Keratinocyte (primary cell): ENCODE measurements at regions not wholly inside any gene's neighbourhood (a gene's known extent, or its start where the extent isn't known, plus 50 kb on each side); places are given as distances from the start of the nearest gene placed in this dataset.

Experiments
- EZH2 ChIP-seq: IDR thresholded peaks from one replicate; pipeline ENCODE4 v1.6.1; 2012; ENCODE audit warnings: inconsistent platforms, mild to moderate bottlenecking, low read length, moderate library complexity
- TF ChIP-seq, protein P1 (sequence below), 3 experiments: IDR thresholded peaks in 1 of 3; conservative IDR thresholded peaks in 1 of 3; optimal IDR thresholded peaks in 1 of 3; 2 replicates in 2 of 3; 3 replicates in 1 of 3; pipeline versions ENCODE3 to v1.5.1; 2011; ENCODE audit warnings: low read length in 3 of 3, mild to moderate bottlenecking in 3 of 3, moderate library complexity in 2 of 3, control low read depth in 1 of 3, inconsistent platforms in 1 of 3; ENCODE audit not compliant: insufficient read depth in 2 of 3; ENCODE audit errors: extremely low read depth in 1 of 3

DNA sequence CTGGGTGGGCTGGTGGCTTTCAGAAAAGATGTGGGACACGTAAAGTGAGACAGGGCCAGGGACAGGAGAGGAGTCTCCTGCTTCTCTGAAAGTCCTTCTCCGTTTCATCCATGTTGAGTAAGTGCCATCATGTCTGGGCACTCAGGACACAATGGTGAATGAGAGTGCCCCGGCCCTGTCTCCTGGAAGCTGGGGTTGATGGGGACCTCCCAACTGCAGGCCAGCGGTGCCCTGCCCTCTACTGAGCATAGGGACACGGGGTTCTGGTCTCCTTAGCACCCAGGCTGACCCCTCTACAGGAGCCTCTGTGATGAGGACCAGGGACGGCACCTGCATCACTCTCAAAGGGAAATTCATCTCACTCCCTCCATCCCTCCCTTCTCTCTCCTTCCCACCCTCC, 772.3 kb downstream of the BRD1 start:
- TF ChIP-seq EZH2 = no peak
- TF ChIP-seq, protein P1, sequence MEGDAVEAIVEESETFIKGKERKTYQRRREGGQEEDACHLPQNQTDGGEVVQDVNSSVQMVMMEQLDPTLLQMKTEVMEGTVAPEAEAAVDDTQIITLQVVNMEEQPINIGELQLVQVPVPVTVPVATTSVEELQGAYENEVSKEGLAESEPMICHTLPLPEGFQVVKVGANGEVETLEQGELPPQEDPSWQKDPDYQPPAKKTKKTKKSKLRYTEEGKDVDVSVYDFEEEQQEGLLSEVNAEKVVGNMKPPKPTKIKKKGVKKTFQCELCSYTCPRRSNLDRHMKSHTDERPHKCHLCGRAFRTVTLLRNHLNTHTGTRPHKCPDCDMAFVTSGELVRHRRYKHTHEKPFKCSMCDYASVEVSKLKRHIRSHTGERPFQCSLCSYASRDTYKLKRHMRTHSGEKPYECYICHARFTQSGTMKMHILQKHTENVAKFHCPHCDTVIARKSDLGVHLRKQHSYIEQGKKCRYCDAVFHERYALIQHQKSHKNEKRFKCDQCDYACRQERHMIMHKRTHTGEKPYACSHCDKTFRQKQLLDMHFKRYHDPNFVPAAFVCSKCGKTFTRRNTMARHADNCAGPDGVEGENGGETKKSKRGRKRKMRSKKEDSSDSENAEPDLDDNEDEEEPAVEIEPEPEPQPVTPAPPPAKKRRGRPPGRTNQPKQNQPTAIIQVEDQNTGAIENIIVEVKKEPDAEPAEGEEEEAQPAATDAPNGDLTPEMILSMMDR (optimal IDR thresholded peaks at IDR 0.05 in 1 of 3, IDR thresholded peaks at IDR 0.05 in 1 of 3, conservative IDR thresholded peaks at IDR 0.05 in 1 of 3; ENCODE audit: extremely low read depth in 1 of 3, insufficient read depth in 2 of 3, low read length in 3 of 3) = no peak
